ENCODE measurements at regions not wholly inside any gene's neighbourhood (a gene's known extent, or its start where the extent isn't known, plus 50 kb on each side); places are given as distances from the start of the nearest gene placed in this dataset.

DNA sequence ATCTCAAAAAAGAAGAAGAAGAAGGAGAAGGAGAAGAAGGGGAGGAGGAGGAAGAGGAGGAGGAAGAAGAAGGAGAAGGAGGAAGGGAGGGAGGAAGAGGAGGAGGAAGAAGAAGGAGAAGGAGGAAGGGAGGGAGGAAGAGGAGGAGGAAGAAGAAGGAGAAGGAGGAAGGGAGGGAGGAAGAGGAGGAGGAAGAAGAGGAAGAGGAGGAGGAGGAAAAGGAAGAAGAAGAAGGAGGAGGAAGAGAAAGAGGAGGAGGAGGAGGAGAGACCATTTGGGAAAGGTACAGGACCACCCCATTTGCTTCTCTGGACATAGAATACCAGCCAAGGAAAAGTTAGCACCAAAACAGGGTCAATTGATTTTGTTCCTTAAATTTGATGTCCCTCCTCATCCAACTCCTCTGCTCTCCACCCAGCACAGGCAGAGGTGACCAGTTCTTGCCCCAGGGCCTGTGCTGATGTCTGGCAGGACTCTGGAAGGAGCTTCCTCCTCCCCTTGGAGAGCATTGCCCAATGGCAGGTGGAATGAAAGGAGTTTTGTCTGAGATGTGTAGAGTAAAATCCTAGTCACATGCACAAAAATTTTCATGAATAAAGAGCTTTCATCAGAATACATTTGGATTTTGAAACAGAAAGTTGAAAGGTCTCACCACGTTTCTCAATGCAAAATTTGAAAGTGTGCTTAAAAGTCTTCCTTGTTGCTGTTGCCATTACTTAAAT is 182.9 kb downstream of the LY86 start:
- H2BK15ac ChIP-seq (ENCODE audit: low read depth, low read length) = no peak overlapping the region
- H3K14ac ChIP-seq (ENCODE audit: insufficient read depth, low read length) = no peak overlapping the region
- H3K9ac ChIP-seq (ENCODE audit: extremely low read depth, insufficient read length, low read length) = no peak overlapping the region
- H4K91ac ChIP-seq (ENCODE audit: insufficient read length, low read depth, low read length) = no peak overlapping the region
- H3T11ph ChIP-seq (ENCODE audit: low read length) = no peak overlapping the region
- no peaks in the 10 kb centered on the region for H3K4me1 ChIP-seq (ENCODE audit: insufficient read depth, low read length)
- no peak overlapping the region for H2AK5ac ChIP-seq (ENCODE audit: insufficient read length, low read length)
- H3K4me3 Mint-ChIP-seq = no peak overlapping the region
- no peak overlapping the region for H3K27ac ChIP-seq (ENCODE audit: insufficient read length, low read depth, low read length)
- H4K20me1 ChIP-seq (ENCODE audit: control insufficient read depth, insufficient read depth, insufficient read length) = no peaks in the 10 kb centered on the region
- TF ChIP-seq, protein P1, sequence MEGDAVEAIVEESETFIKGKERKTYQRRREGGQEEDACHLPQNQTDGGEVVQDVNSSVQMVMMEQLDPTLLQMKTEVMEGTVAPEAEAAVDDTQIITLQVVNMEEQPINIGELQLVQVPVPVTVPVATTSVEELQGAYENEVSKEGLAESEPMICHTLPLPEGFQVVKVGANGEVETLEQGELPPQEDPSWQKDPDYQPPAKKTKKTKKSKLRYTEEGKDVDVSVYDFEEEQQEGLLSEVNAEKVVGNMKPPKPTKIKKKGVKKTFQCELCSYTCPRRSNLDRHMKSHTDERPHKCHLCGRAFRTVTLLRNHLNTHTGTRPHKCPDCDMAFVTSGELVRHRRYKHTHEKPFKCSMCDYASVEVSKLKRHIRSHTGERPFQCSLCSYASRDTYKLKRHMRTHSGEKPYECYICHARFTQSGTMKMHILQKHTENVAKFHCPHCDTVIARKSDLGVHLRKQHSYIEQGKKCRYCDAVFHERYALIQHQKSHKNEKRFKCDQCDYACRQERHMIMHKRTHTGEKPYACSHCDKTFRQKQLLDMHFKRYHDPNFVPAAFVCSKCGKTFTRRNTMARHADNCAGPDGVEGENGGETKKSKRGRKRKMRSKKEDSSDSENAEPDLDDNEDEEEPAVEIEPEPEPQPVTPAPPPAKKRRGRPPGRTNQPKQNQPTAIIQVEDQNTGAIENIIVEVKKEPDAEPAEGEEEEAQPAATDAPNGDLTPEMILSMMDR (conservative IDR thresholded peaks at IDR 0.05) = no peak
- no peak overlapping the region for H3K56ac ChIP-seq (ENCODE audit: insufficient read length, low read depth, low read length)
- no peak for DNase-seq
- no peak overlapping the region for H3K27ac Mint-ChIP-seq
- no peak overlapping the region for H2AFZ ChIP-seq (ENCODE audit: low read length)
- no peak overlapping the region for H2BK20ac ChIP-seq (ENCODE audit: low read depth, low read length, poor library complexity, severe bottlenecking)
- H3K23ac ChIP-seq (ENCODE audit: insufficient read length, low read depth, low read length) = no peak overlapping the region
- H2BK5ac ChIP-seq (ENCODE audit: insufficient read length, low read length) = no peak overlapping the region
- peaks cover 0 to under 1% of the 10 kb centered on the region in 2 experiments; a peak in 2 of 5 replicates for H3K9me3 Mint-ChIP-seq
- H3K18ac ChIP-seq (ENCODE audit: insufficient read length, low read depth, low read length) = no peak overlapping the region
- H3K9me3 ChIP-seq (ENCODE audit: control insufficient read depth, low read depth, low read length) = no peaks in the 10 kb centered on the region
- no peak overlapping the region for H3K4me2 ChIP-seq (ENCODE audit: insufficient read depth, insufficient read length, low read length)
- no peaks in the 10 kb centered on the region; the same call in 1 of the 2 replicates for H3K27me3 Mint-ChIP-seq (ENCODE audit: low read depth)
- no peak overlapping the region for H4K5ac ChIP-seq (ENCODE audit: insufficient read length, low read depth, low read length)
- no peaks in the 10 kb centered on the region for H3K79me1 ChIP-seq (ENCODE audit: insufficient read depth, low read depth, low read length, poor library complexity, severe bottlenecking)
- H2BK120ac ChIP-seq (ENCODE audit: low read depth, low read length, poor library complexity, severe bottlenecking) = no peak overlapping the region
- no peak overlapping the region for H4K8ac ChIP-seq (replicated peaks; ENCODE audit: insufficient read length, low read depth, low read length)
- H3K79me2 ChIP-seq (ENCODE audit: insufficient read depth, low read length) = no peaks in the 10 kb centered on the region
- peaks cover 15 to 16% of the 10 kb centered on the region in 2 experiments for H3K4me1 Mint-ChIP-seq
- H2BK12ac ChIP-seq (ENCODE audit: insufficient read length, low read depth, low read length) = no peak overlapping the region
- H3K36me3 Mint-ChIP-seq (ENCODE audit: insufficient read depth in 1 of 3, low read depth in 3 of 3) = no peaks in the 10 kb centered on the region
- H3K23me2 ChIP-seq (ENCODE audit: insufficient read length, low read depth, low read length, poor library complexity, severe bottlenecking) = no peaks in the 10 kb centered on the region
- no peaks in the 10 kb centered on the region for H3K27me3 ChIP-seq (ENCODE audit: insufficient read depth, low read length)
- WGBS (ENCODE audit: extremely low coverage, insufficient read length, low lambda C conversion rate) = no CpG with 5 or more reads among the region's 1 CpG
- H3K4ac ChIP-seq (ENCODE audit: low read depth, low read length) = no peak overlapping the region
